Osteocyte (in vitro differentiated cells): ENCODE measurements at regions not wholly inside any gene's neighbourhood (a gene's known extent, or its start where the extent isn't known, plus 50 kb on each side); places are given as distances from the start of the nearest gene placed in this dataset.
A peak's percentile ranks its signal among the peaks of the same experiment; 100 is the strongest.

ENCODE experiments used
- DNase-seq: peaks from one replicate; pipeline ENCODE4 v3.0.0; 2021; ENCODE audit warnings: mixed read lengths; ENCODE audit not compliant: unreplicated experiment; ENCODE audit errors: extremely low spot score
- H3K27ac Mint-ChIP-seq: one replicate; pipeline ENCODE4 v1.8.0; 2021; ENCODE audit warnings: mild to moderate bottlenecking, mixed read lengths; ENCODE audit not compliant: unreplicated experiment
- H3K27me3 Mint-ChIP-seq: one replicate; pipeline ENCODE4 v1.8.0; 2021; ENCODE audit warnings: mixed read lengths; ENCODE audit not compliant: unreplicated experiment
- H3K36me3 Mint-ChIP-seq: one replicate; pipeline ENCODE4 v1.8.0; 2021; ENCODE audit warnings: mixed read lengths; ENCODE audit not compliant: unreplicated experiment
- H3K4me1 Mint-ChIP-seq: one replicate; pipeline ENCODE4 v1.8.0; 2021; ENCODE audit warnings: mixed read lengths; ENCODE audit not compliant: unreplicated experiment
- H3K4me3 Mint-ChIP-seq: one replicate; pipeline ENCODE4 v1.8.0; 2021; ENCODE audit warnings: mild to moderate bottlenecking, moderate library complexity, mixed read lengths; ENCODE audit not compliant: unreplicated experiment
- H3K9me3 Mint-ChIP-seq: one replicate; pipeline ENCODE4 v1.8.0; 2021; ENCODE audit warnings: mixed read lengths; ENCODE audit not compliant: unreplicated experiment
- CTCF ChIP-seq: fragments of 200-600 bp; sonication (generic); IDR thresholded peaks from 2 replicates; pipeline ENCODE4 v1.5.0; 2021; ENCODE audit warnings: antibody characterized with exemption, mild to moderate bottlenecking, moderate library complexity

DNA sequence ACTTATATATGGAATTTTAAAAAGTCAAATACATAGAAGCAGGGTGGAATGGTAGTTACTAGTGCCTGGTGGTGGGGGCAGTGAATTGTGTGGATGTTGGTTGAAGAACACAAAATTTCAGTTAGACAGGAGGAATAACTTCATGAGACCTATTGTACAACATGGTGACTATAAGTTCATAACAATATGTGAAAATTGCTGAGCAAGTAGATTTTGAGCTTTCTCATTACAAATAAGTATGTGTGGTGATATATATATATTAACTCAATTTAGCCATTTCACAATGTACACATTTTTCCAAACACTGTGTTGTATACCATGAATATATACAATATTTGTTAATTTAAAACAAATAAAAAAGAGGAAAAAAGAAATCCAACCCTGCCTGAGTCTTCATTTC lies 641.1 kb downstream of the DIAPH3 start:
- TF ChIP-seq CTCF: no peak
- no peaks in the 10 kb centered on the region for H3K36me3 Mint-ChIP-seq
- peaks cover 17% of the 10 kb centered on the region for H3K4me1 Mint-ChIP-seq
- H3K27ac Mint-ChIP-seq: no peak overlapping the region
- H3K4me3 Mint-ChIP-seq: no peak overlapping the region
- no peak for DNase-seq
- peaks cover 2% of the 10 kb centered on the region for H3K27me3 Mint-ChIP-seq
- H3K9me3 Mint-ChIP-seq: no peaks in the 10 kb centered on the region

- Mint-ChIP-seq H3K36me3 (no peaks in the 10 kb centered on the region), H3K27ac (no peak overlapping the region)
Observed at GRCh38 chr13:59527500-59527899, 636.2 kb downstream of the DIAPH3 start.

DNA sequence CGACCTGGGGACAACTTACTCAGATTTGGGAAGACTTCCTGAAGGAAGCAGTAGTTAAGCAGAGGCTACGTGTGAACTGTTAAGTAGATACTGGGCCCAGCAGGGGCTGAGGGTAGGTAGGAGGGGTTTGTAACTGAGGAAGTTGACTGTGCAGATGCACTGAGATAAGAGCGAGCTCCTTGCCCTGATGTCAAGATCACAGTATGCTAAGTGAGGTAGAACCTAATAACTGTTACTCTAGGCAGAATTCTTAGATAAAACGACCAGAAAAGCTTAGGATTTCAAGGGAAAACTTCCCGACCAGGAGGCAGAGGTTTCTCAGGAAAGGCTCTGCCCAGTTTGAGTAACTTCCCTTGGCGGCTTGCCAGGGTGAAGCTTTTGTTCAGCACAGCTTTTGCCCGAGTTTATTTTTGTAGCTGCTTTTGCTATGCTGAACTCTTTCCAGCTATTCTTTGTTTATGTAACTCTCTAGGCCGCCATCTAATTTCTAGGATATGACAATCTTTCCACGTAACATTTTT lies 632.1 kb downstream of the DIAPH3 start:
- no peak for TF ChIP-seq CTCF
- Mint-ChIP-seq H3K27me3 (peaks cover 4% of the 10 kb centered on the region), H3K4me3 (peak overlapping the region; percentile 19), H3K36me3 (no peaks in the 10 kb centered on the region), H3K9me3 (no peaks in the 10 kb centered on the region), H3K27ac (peak overlapping the region; percentile 77), H3K4me1 (peaks cover 43% of the 10 kb centered on the region)
- DNase-seq: peak; percentile 91

More at GRCh38 chr13:59527500-59527899, 636.2 kb downstream of the DIAPH3 start:
- Mint-ChIP-seq H3K4me3 (no peak overlapping the region), H3K27me3 (peaks cover 6% of the 10 kb centered on the region), H3K9me3 (no peaks in the 10 kb centered on the region), H3K4me1 (peaks cover 37% of the 10 kb centered on the region)
- TF ChIP-seq CTCF: no peak
- DNase-seq: no peak

GRCh38 chr13:59532405-59532804 lies 631.3 kb downstream of the DIAPH3 start:
- no peaks in the 10 kb centered on the region for H3K36me3 Mint-ChIP-seq
- H3K27me3 Mint-ChIP-seq: peaks cover 4% of the 10 kb centered on the region
- no peak overlapping the region for H3K4me3 Mint-ChIP-seq
- TF ChIP-seq CTCF: no peak
- H3K27ac Mint-ChIP-seq: peak overlapping the region; percentile 77
- H3K9me3 Mint-ChIP-seq: no peaks in the 10 kb centered on the region
- H3K4me1 Mint-ChIP-seq: peaks cover 42% of the 10 kb centered on the region
- no peak for DNase-seq

- Mint-ChIP-seq H3K27ac (peak overlapping the region; percentile 48), H3K27me3 (peaks cover 4% of the 10 kb centered on the region), H3K9me3 (no peaks in the 10 kb centered on the region), H3K4me1 (peaks cover 36% of the 10 kb centered on the region), H3K36me3 (no peaks in the 10 kb centered on the region), H3K4me3 (no peak overlapping the region)
- no peak for TF ChIP-seq CTCF
- DNase-seq: no peak
Observed at GRCh38 chr13:59533561-59534555, 629.9 kb downstream of the DIAPH3 start.
